ENCODE measurements at regions not wholly inside any gene's neighbourhood (a gene's known extent, or its start where the extent isn't known, plus 50 kb on each side); places are given as distances from the start of the nearest gene placed in this dataset.
"Not testable (repeated sequence)": the region's sequence is repeated elsewhere in the genome, so short reads cannot be mapped to it uniquely, and the experiment has no call there.

- POLR2A ChIA-PET = no interaction called here
- no peaks in the 10 kb centered on the region for H3K36me3 ChIP-seq (ENCODE audit: control insufficient read depth in 4 of 4, insufficient read depth in 4 of 4, low read length in 3 of 4)
- no peak overlapping the region for H3K4me3 ChIP-seq (ENCODE audit: control insufficient read depth in 1 of 7, extremely low read depth in 1 of 7, insufficient read depth in 4 of 7, low read depth in 2 of 7, low read length in 6 of 7)
- no peak overlapping the region for H3K27ac ChIP-seq (ENCODE audit: insufficient read depth in 1 of 2, low read depth in 1 of 2, low read length in 2 of 2, poor library complexity in 1 of 2, severe bottlenecking in 2 of 2)
- no peaks in the 10 kb centered on the region for H3K9me3 ChIP-seq (ENCODE audit: control extremely low read depth in 1 of 5, control insufficient read depth in 4 of 5, insufficient read depth in 2 of 5, low read depth in 1 of 5, low read length in 4 of 5)
- DNase-seq = no peak
- CTCF ChIA-PET = no interaction called here
- 95% methylated on average over 13 of the region's 13 CpGs for WGBS (ENCODE audit: insufficient coverage)
- H3K4me1 ChIP-seq (ENCODE audit: control extremely low read depth in 1 of 4, control insufficient read depth in 4 of 4, insufficient read depth in 4 of 4, low read length in 3 of 4) = no peaks in the 10 kb centered on the region
- peaks cover 0 to 14% (median 4%) of the 10 kb centered on the region in 5 experiments for H3K27me3 ChIP-seq (replicated peaks in 2 of 5; ENCODE audit: control insufficient read depth in 4 of 5, insufficient read depth in 5 of 5, low read length in 4 of 5)
Measured at GRCh38 chr15:59792359-59792758, 103.2 kb upstream of the BNIP2 start.

GRCh38 chr15:59791755-59792154 is 102.6 kb upstream of the BNIP2 start:
- Histone ChIP-seq H3K9me3 (ENCODE audit: control extremely low read depth in 1 of 5, control insufficient read depth in 4 of 5, insufficient read depth in 2 of 5, low read depth in 1 of 5, low read length in 4 of 5) (no peaks in the 10 kb centered on the region), H3K27me3 (replicated peaks in 2 of 5; ENCODE audit: control insufficient read depth in 4 of 5, insufficient read depth in 5 of 5, low read length in 4 of 5) (peaks cover 0 to 14% (median 2%) of the 10 kb centered on the region in 5 experiments), H3K4me3 (ENCODE audit: control insufficient read depth in 1 of 7, extremely low read depth in 1 of 7, insufficient read depth in 4 of 7, low read depth in 2 of 7, low read length in 6 of 7) (no peak overlapping the region), H3K4me1 (ENCODE audit: control extremely low read depth in 1 of 4, control insufficient read depth in 4 of 4, insufficient read depth in 4 of 4, low read length in 3 of 4) (no peaks in the 10 kb centered on the region), H3K36me3 (ENCODE audit: control insufficient read depth in 4 of 4, insufficient read depth in 4 of 4, low read length in 3 of 4) (no peaks in the 10 kb centered on the region), H3K27ac (ENCODE audit: insufficient read depth in 1 of 2, low read depth in 1 of 2, low read length in 2 of 2, poor library complexity in 1 of 2, severe bottlenecking in 2 of 2) (no peak overlapping the region)
- CTCF ChIA-PET = no interaction called here
- 100% methylated on average over 1 of the region's 3 CpGs for WGBS (ENCODE audit: insufficient coverage)
- POLR2A ChIA-PET = no interaction called here
- no peak for DNase-seq

- H3K9me3 ChIP-seq (ENCODE audit: control extremely low read depth in 1 of 5, control insufficient read depth in 4 of 5, insufficient read depth in 2 of 5, low read depth in 1 of 5, low read length in 4 of 5) = no peaks in the 10 kb centered on the region
- no peak overlapping the region for H3K27ac ChIP-seq (ENCODE audit: insufficient read depth in 1 of 2, low read depth in 1 of 2, low read length in 2 of 2, poor library complexity in 1 of 2, severe bottlenecking in 2 of 2)
- no peaks in the 10 kb centered on the region for H3K4me1 ChIP-seq (ENCODE audit: control extremely low read depth in 1 of 4, control insufficient read depth in 4 of 4, insufficient read depth in 4 of 4, low read length in 3 of 4)
- POLR2A ChIA-PET = no interaction called here
- H3K27me3 ChIP-seq (replicated peaks in 2 of 5; ENCODE audit: control insufficient read depth in 4 of 5, insufficient read depth in 5 of 5, low read length in 4 of 5) = peaks cover 0 to 14% (median 2%) of the 10 kb centered on the region in 5 experiments
- no peaks in the 10 kb centered on the region for H3K36me3 ChIP-seq (ENCODE audit: control insufficient read depth in 4 of 4, insufficient read depth in 4 of 4, low read length in 3 of 4)
- 100% methylated on average over 4 of the region's 5 CpGs for WGBS (ENCODE audit: insufficient coverage)
- no peak overlapping the region for H3K4me3 ChIP-seq (ENCODE audit: control insufficient read depth in 1 of 7, extremely low read depth in 1 of 7, insufficient read depth in 4 of 7, low read depth in 2 of 7, low read length in 6 of 7)
- CTCF ChIA-PET = no interaction called here
- no peak for DNase-seq
Measured at GRCh38 chr15:59791079-59791478, 102.0 kb upstream of the BNIP2 start.

- DNase-seq; POLR2A ChIA-PET; H3K36me3 ChIP-seq (ENCODE audit: control insufficient read depth in 4 of 4, insufficient read depth in 4 of 4, low read length in 3 of 4); H3K9me3 ChIP-seq (ENCODE audit: control extremely low read depth in 1 of 5, control insufficient read depth in 4 of 5, insufficient read depth in 2 of 5, low read depth in 1 of 5, low read length in 4 of 5); H3K4me3 ChIP-seq (ENCODE audit: control insufficient read depth in 1 of 7, extremely low read depth in 1 of 7, insufficient read depth in 4 of 7, low read depth in 2 of 7, low read length in 6 of 7); H3K27ac ChIP-seq (ENCODE audit: insufficient read depth in 1 of 2, low read depth in 1 of 2, low read length in 2 of 2, poor library complexity in 1 of 2, severe bottlenecking in 2 of 2); H3K27me3 ChIP-seq (replicated peaks in 2 of 5; ENCODE audit: control insufficient read depth in 4 of 5, insufficient read depth in 5 of 5, low read length in 4 of 5); H3K4me1 ChIP-seq (ENCODE audit: control extremely low read depth in 1 of 4, control insufficient read depth in 4 of 4, insufficient read depth in 4 of 4, low read length in 3 of 4); CTCF ChIA-PET: not testable (repeated sequence)
- WGBS (ENCODE audit: insufficient coverage) = 100% methylated on average over 3 of the region's 3 CpGs
Measured at GRCh38 chr15:59786466-59786865, 97.3 kb upstream of the BNIP2 start.

- DNase-seq; H3K4me3 ChIP-seq (ENCODE audit: control insufficient read depth in 1 of 7, extremely low read depth in 1 of 7, insufficient read depth in 4 of 7, low read depth in 2 of 7, low read length in 6 of 7); H3K36me3 ChIP-seq (ENCODE audit: control insufficient read depth in 4 of 4, insufficient read depth in 4 of 4, low read length in 3 of 4); H3K27me3 ChIP-seq (replicated peaks in 2 of 5; ENCODE audit: control insufficient read depth in 4 of 5, insufficient read depth in 5 of 5, low read length in 4 of 5); CTCF ChIA-PET; H3K4me1 ChIP-seq (ENCODE audit: control extremely low read depth in 1 of 4, control insufficient read depth in 4 of 4, insufficient read depth in 4 of 4, low read length in 3 of 4); H3K27ac ChIP-seq (ENCODE audit: insufficient read depth in 1 of 2, low read depth in 1 of 2, low read length in 2 of 2, poor library complexity in 1 of 2, severe bottlenecking in 2 of 2); POLR2A ChIA-PET; H3K9me3 ChIP-seq (ENCODE audit: control extremely low read depth in 1 of 5, control insufficient read depth in 4 of 5, insufficient read depth in 2 of 5, low read depth in 1 of 5, low read length in 4 of 5): not testable (repeated sequence)
- WGBS (ENCODE audit: insufficient coverage) = 80% methylated on average over 1 of the region's 1 CpG
Measured at GRCh38 chr15:59785981-59786380, 96.9 kb upstream of the BNIP2 start.

- 90% methylated on average over 7 of the region's 8 CpGs for WGBS (ENCODE audit: insufficient coverage)
- H3K9me3 ChIP-seq (ENCODE audit: control extremely low read depth in 1 of 5, control insufficient read depth in 4 of 5, insufficient read depth in 2 of 5, low read depth in 1 of 5, low read length in 4 of 5); H3K36me3 ChIP-seq (ENCODE audit: control insufficient read depth in 4 of 4, insufficient read depth in 4 of 4, low read length in 3 of 4); POLR2A ChIA-PET; H3K27ac ChIP-seq (ENCODE audit: insufficient read depth in 1 of 2, low read depth in 1 of 2, low read length in 2 of 2, poor library complexity in 1 of 2, severe bottlenecking in 2 of 2); H3K27me3 ChIP-seq (replicated peaks in 2 of 5; ENCODE audit: control insufficient read depth in 4 of 5, insufficient read depth in 5 of 5, low read length in 4 of 5); CTCF ChIA-PET; H3K4me3 ChIP-seq (ENCODE audit: control insufficient read depth in 1 of 7, extremely low read depth in 1 of 7, insufficient read depth in 4 of 7, low read depth in 2 of 7, low read length in 6 of 7); H3K4me1 ChIP-seq (ENCODE audit: control extremely low read depth in 1 of 4, control insufficient read depth in 4 of 4, insufficient read depth in 4 of 4, low read length in 3 of 4); DNase-seq: not testable (repeated sequence)
Measured at GRCh38 chr15:59783774-59784520, 94.8 kb upstream of the BNIP2 start.

GRCh38 chr15:59779110-59779509 is 90.0 kb upstream of the BNIP2 start:
- ChIA-PET CTCF (no interaction called here), POLR2A (no interaction called here)
- WGBS (ENCODE audit: insufficient coverage) = no CpG with 5 or more reads among the region's 1 CpG
- Histone ChIP-seq H3K27ac (ENCODE audit: insufficient read depth in 1 of 2, low read depth in 1 of 2, low read length in 2 of 2, poor library complexity in 1 of 2, severe bottlenecking in 2 of 2) (no peak overlapping the region), H3K4me1 (ENCODE audit: control extremely low read depth in 1 of 4, control insufficient read depth in 4 of 4, insufficient read depth in 4 of 4, low read length in 3 of 4) (no peaks in the 10 kb centered on the region), H3K36me3 (ENCODE audit: control insufficient read depth in 4 of 4, insufficient read depth in 4 of 4, low read length in 3 of 4) (no peaks in the 10 kb centered on the region), H3K9me3 (ENCODE audit: control extremely low read depth in 1 of 5, control insufficient read depth in 4 of 5, insufficient read depth in 2 of 5, low read depth in 1 of 5, low read length in 4 of 5) (peaks cover 0 to 4% (median 0%) of the 10 kb centered on the region in 5 experiments), H3K4me3 (ENCODE audit: control insufficient read depth in 1 of 7, extremely low read depth in 1 of 7, insufficient read depth in 4 of 7, low read depth in 2 of 7, low read length in 6 of 7) (no peak overlapping the region), H3K27me3 (replicated peaks in 2 of 5; ENCODE audit: control insufficient read depth in 4 of 5, insufficient read depth in 5 of 5, low read length in 4 of 5) (peaks cover 0 to 2% (median 0%) of the 10 kb centered on the region in 5 experiments)
- no peak for DNase-seq

Data from common myeloid progenitor, CD34-positive (primary cell).